ENCODE measurements at regions not wholly inside any gene's neighbourhood (a gene's known extent, or its start where the extent isn't known, plus 50 kb on each side); places are given as distances from the start of the nearest gene placed in this dataset.
"Not testable (repeated sequence)": the region's sequence is repeated elsewhere in the genome, so short reads cannot be mapped to it uniquely, and the experiment has no call there.

DNA sequence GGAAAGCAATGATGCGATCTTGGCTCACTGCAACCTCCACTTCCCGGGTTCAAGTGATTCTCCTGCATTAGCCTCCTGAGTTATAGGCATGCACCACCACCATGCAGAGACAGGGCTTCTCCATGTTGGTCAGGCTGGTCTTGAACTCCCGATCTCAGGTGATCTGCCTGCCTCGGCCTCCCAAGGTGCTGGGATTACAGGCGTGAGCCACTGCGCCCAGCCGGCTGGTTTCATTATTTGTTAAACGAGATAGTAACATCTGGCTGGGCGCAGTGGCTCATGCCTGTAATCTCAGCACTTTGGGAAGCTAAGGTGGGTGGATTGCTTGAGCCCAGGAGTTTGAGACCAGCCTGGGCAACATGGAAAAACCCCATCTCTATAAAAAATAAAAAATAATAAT, 86.1 kb downstream of the XRCC2 start:
- H2BK120ac ChIP-seq (ENCODE audit: low read depth, low read length); H3K23ac ChIP-seq (ENCODE audit: low read depth, low read length); H3K18ac ChIP-seq (ENCODE audit: low read depth, low read length); H2BK15ac ChIP-seq (ENCODE audit: low read depth, low read length); H3K27ac ChIP-seq (ENCODE audit: insufficient read depth, low read length); H3K4me3 ChIP-seq (ENCODE audit: insufficient read depth, low read depth, low read length); H2AK5ac ChIP-seq (ENCODE audit: low read depth, low read length); H4K8ac ChIP-seq (ENCODE audit: low read depth in 2 of 2, low read length in 2 of 2); H2AFZ ChIP-seq (replicated peaks; ENCODE audit: low read length, poor library complexity); H3K27me3 ChIP-seq (ENCODE audit: control insufficient read depth, insufficient read depth, low read length); H2BK20ac ChIP-seq (ENCODE audit: low read depth, low read length); H3K4ac ChIP-seq (ENCODE audit: low read depth, low read length); in situ Hi-C loops (cut with MboI; ENCODE audit: low sequenced_read_pairs); H4K91ac ChIP-seq (ENCODE audit: insufficient read depth, low read depth, low read length); H3K79me1 ChIP-seq (ENCODE audit: low read depth in 1 of 2, low read length in 2 of 2); H4K5ac ChIP-seq (ENCODE audit: low read depth, low read length); H3K36me3 ChIP-seq (ENCODE audit: control insufficient read depth, insufficient read depth, low read length); H3K4me1 ChIP-seq (ENCODE audit: control insufficient read depth, insufficient read depth, low read length); H3K14ac ChIP-seq (replicated peaks; ENCODE audit: low read depth, low read length); H2AK9ac ChIP-seq (replicated peaks; ENCODE audit: low read depth, low read length, poor library complexity); H4K20me1 ChIP-seq (ENCODE audit: insufficient read depth, low read length); H2BK5ac ChIP-seq (ENCODE audit: low read depth, low read length, poor library complexity, severe bottlenecking); ATAC-seq (ENCODE audit: low read depth); H3K4me2 ChIP-seq (ENCODE audit: low read depth, low read length); H3K56ac ChIP-seq (ENCODE audit: extremely low read depth, insufficient read depth, low read length); intact Hi-C loops (cut with micrococcal nuclease); BruUV-seq (replicated peaks); DNase-seq; H3K9me1 ChIP-seq (ENCODE audit: insufficient read depth, low read length); H3K9me3 ChIP-seq (ENCODE audit: control insufficient read depth, insufficient read depth, low read length); dilution Hi-C loops (cut with HindIII; ENCODE audit: low sequenced_read_pairs, unreplicated experiment); POLR2A ChIA-PET (ENCODE audit: unreplicated experiment); H3K9ac ChIP-seq (ENCODE audit: low read depth, low read length): not testable (repeated sequence)
- CTCF ChIA-PET, result interaction anchor here (0.6 kb wide), 2 partner anchors 20 to 89 kb away, joined by 3 to 5 read pairs; no protein-coding TSS in a partner anchor
- WGBS, 2 experiments (ENCODE audit: extremely low coverage in 2 of 2, insufficient read length in 1 of 2), result 75% methylated on average over 2 of the region's 9 CpGs; no CpG with 5 or more reads in 1 of the 2 experiments
